Right lobe of liver (tissue), 6 donors: ENCODE measurements at regions not wholly inside any gene's neighbourhood (a gene's known extent, or its start where the extent isn't known, plus 50 kb on each side); places are given as distances from the start of the nearest gene placed in this dataset.

ENCODE experiments used
- ATAC-seq, 4 donors: fragments of 200-7000 bp; cut with Tn5 transposase; one replicate each; pipeline ENCODE4 v1.9.1; 2020; ENCODE audit warnings: mild to moderate bottlenecking in 4 of 4, moderate library complexity in 4 of 4
- DNase-seq, 3 donors: peaks; one replicate each; pipeline ENCODE4 v3.0.0-alpha.2; 2020
- H3K27ac ChIP-seq, 3 donors: fragments of 200-600 bp; one replicate each; pipeline ENCODE4 v1.8.0; 2022
- H3K27me3 ChIP-seq, 2 donors: fragments of 200-600 bp; one replicate each; pipeline ENCODE4 v1.8.0; 2022
- H3K36me3 ChIP-seq, 4 donors: fragments of 200-600 bp; sonication (generic) in 1 of 4; one replicate each; pipeline versions ENCODE4 v1.5.1 to v1.8.0; 2017 to 2022; ENCODE audit warnings: control low read depth in 1 of 4
- H3K4me1 ChIP-seq, 4 donors: fragments of 200-600 bp; sonication (generic) in 1 of 4; one replicate each; pipeline versions ENCODE4 v1.5.1 to v1.8.0; 2017 to 2022; ENCODE audit warnings: control low read depth in 1 of 4
- H3K4me3 ChIP-seq, 3 donors: fragments of 200-600 bp; one replicate each; pipeline ENCODE4 v1.8.0; 2022
- H3K9me3 ChIP-seq, 4 donors: fragments of 200-600 bp; sonication (generic) in 1 of 4; one replicate each; pipeline versions ENCODE4 v1.5.1 to v1.8.0; 2017 to 2022; ENCODE audit warnings: control low read depth in 1 of 4
- CTCF ChIP-seq, 4 donors: fragments of 200-600 bp in 3 of 4; fragments of 450-650 bp in 1 of 4; IDR thresholded peaks; one replicate each; pipeline versions ENCODE4 v1.5.1 to v1.8.0; 2016 to 2022; ENCODE audit warnings: antibody characterized with exemption in 4 of 4, mild to moderate bottlenecking in 2 of 4
- POLR2A ChIP-seq: fragments of 450-650 bp; IDR thresholded peaks from one replicate; pipeline ENCODE4 v1.6.1; 2017; ENCODE audit warnings: antibody characterized with exemption, mild to moderate bottlenecking
- WGBS: methylation state at CpG from one replicate; pipeline ENCODE4 v1.1.6; 2018; ENCODE audit warnings: low coverage, low lambda C conversion rate; ENCODE audit not compliant: insufficient coverage; ENCODE audit errors: missing lambda C conversion rate; 5-methylcytosine and 5-hydroxymethylcytosine counted together
- intact Hi-C, 2 donors: fragments of 100-400 bp; cut with DNase I; formaldehyde crosslinking; loops; one replicate each; pipeline versions ENCODE4 v1.11.2 to v1.14.1; 2022
- donor health status: DM: no; HTN: yes; CAD: no.
- donor health status: DM: no; HTN: no; CAD: no.
- donor health status: DM: no; HTN: no; CAD: no.
- donor health status: DM: no; HTN: yes; CAD: no.
- donor health status: DM: no; HTN: yes; CAD: no.

- Histone ChIP-seq H3K36me3 (no peaks in the 10 kb centered on the region), H3K27ac (no peak overlapping the region), H3K4me3 (no peak overlapping the region), H3K4me1 (no peaks in the 10 kb centered on the region), H3K27me3 (no peaks in the 10 kb centered on the region), H3K9me3 (no peaks in the 10 kb centered on the region)
- intact Hi-C loops, result no loop called here
- ATAC-seq (peak; percentile 93 to 95 (median 94)), DNase-seq (peak; percentile 73 to 77 (median 74))
- TF ChIP-seq POLR2A (no peak), CTCF (IDR thresholded peaks at IDR 0.05) (peak; percentile 61 to 83 (median 80))
- 30% methylated on average over 7 of the region's 9 CpGs for WGBS
Measured at GRCh38 chr3:70550723-70551319, 238.4 kb upstream of the MDFIC2 start.

DNA sequence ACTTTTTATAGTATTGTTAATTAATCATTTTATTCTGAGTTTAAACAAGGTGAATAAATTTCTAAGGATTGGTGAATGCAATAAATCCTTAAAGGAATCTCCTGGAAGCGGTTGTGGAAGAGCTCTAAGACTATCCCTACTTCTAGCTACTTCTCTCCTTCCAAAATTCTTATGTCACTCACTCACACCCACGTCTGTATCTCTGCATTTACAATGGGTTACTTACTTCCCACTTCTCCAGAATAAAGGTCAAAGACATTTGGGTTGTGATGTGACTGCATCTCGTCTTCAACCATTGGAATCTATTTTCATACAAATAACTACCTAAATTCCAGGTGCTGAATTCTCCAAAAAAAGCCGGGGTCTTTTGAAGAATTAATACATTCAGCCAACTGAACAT is 234.2 kb upstream of the MDFIC2 start:
- intact Hi-C loops, result no loop called here
- Histone ChIP-seq H3K36me3 (no peaks in the 10 kb centered on the region), H3K27me3 (no peaks in the 10 kb centered on the region), H3K4me1 (no peaks in the 10 kb centered on the region), H3K9me3 (no peaks in the 10 kb centered on the region), H3K27ac (no peak overlapping the region), H3K4me3 (no peak overlapping the region)
- TF ChIP-seq CTCF (IDR thresholded peaks at IDR 0.05), result no peak
- no peak for TF ChIP-seq POLR2A
- no peak for ATAC-seq
- 58% methylated on average over 4 of the region's 4 CpGs for WGBS
- no peak for DNase-seq

DNA sequence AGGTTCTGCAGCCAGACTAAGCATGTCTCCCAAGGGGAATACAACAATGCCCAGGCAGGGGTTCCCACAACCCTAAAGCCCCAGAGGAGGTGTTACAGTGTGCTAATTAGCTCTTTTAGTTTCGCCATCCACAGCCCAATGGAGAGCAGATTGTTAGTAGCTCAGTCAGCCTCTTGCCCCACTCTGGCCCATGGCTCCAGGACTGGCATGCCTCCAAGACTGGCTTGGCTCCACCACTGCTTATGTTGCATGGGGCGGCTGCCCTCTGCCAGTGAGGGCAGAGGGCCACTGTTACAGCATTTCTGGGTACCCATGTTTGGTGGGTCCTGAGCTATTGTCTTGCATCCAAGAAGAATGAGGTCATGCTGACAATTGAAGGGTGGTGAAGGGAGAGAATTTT is 231.1 kb upstream of the MDFIC2 start:
- H3K27ac ChIP-seq, result no peak overlapping the region
- intact Hi-C loops, result no loop called here
- ATAC-seq (no peak), DNase-seq (no peak)
- no peaks in the 10 kb centered on the region for H3K9me3 ChIP-seq
- H3K36me3 ChIP-seq, result no peaks in the 10 kb centered on the region
- no peak overlapping the region for H3K4me3 ChIP-seq
- WGBS, result 80% methylated on average over 1 of the region's 2 CpGs
- H3K27me3 ChIP-seq, result no peaks in the 10 kb centered on the region
- TF ChIP-seq CTCF (IDR thresholded peaks at IDR 0.05), result no peak
- no peaks in the 10 kb centered on the region for H3K4me1 ChIP-seq

DNA sequence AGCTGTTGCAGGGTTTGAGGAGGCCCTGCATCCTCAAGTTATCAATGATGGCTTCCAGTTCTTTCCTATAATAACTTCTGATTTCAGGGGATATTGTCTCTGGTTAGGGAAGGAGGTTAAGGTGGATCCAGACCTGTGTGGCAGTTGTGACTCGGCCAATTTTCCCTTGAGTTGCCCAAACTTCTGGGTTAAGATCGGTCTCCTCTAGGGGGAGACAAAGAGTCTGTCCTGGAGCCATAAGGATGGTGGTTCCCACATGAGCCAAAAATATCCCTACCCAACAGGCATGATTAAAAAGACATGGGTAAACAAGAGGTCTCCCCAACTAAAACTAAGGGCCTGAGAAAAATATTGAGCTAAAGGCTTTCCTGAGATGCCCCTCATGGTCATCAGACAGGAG is 227.5 kb upstream of the MDFIC2 start:
- no peak for DNase-seq
- intact Hi-C loops, result loop anchor here in 1 of 2 donors (10.0 kb wide), 1 partner anchor 1115 kb away; no protein-coding TSS in a partner anchor
- no peak overlapping the region for H3K4me3 ChIP-seq
- H3K4me1 ChIP-seq, result no peaks in the 10 kb centered on the region
- no peaks in the 10 kb centered on the region for H3K27me3 ChIP-seq
- no peaks in the 10 kb centered on the region for H3K9me3 ChIP-seq
- H3K27ac ChIP-seq, result no peak overlapping the region
- no peak for ATAC-seq
- TF ChIP-seq POLR2A (no peak), CTCF (IDR thresholded peaks at IDR 0.05) (no peak)
- no CpG with 5 or more reads among the region's 2 CpGs for WGBS
- no peaks in the 10 kb centered on the region for H3K36me3 ChIP-seq

- Histone ChIP-seq H3K27ac (no peak overlapping the region), H3K36me3 (no peaks in the 10 kb centered on the region), H3K4me1 (no peaks in the 10 kb centered on the region), H3K4me3 (no peak overlapping the region), H3K27me3 (no peaks in the 10 kb centered on the region), H3K9me3 (no peaks in the 10 kb centered on the region)
- 31% methylated on average over 2 of the region's 2 CpGs for WGBS
- no peak for DNase-seq
- TF ChIP-seq POLR2A (no peak), CTCF (IDR thresholded peaks at IDR 0.05) (no peak)
- intact Hi-C loops, result loop anchor here in 1 of 2 donors (10.0 kb wide), 1 partner anchor 1122 kb away; no protein-coding TSS in a partner anchor
- no peak for ATAC-seq
Measured at GRCh38 chr3:70532806-70533205, 220.4 kb upstream of the MDFIC2 start.
